ENCODE measurements at regions not wholly inside any gene's neighbourhood (a gene's known extent, or its start where the extent isn't known, plus 50 kb on each side); places are given as distances from the start of the nearest gene placed in this dataset.
"Not testable (repeated sequence)": the region's sequence is repeated elsewhere in the genome, so short reads cannot be mapped to it uniquely, and the experiment has no call there.

DNA sequence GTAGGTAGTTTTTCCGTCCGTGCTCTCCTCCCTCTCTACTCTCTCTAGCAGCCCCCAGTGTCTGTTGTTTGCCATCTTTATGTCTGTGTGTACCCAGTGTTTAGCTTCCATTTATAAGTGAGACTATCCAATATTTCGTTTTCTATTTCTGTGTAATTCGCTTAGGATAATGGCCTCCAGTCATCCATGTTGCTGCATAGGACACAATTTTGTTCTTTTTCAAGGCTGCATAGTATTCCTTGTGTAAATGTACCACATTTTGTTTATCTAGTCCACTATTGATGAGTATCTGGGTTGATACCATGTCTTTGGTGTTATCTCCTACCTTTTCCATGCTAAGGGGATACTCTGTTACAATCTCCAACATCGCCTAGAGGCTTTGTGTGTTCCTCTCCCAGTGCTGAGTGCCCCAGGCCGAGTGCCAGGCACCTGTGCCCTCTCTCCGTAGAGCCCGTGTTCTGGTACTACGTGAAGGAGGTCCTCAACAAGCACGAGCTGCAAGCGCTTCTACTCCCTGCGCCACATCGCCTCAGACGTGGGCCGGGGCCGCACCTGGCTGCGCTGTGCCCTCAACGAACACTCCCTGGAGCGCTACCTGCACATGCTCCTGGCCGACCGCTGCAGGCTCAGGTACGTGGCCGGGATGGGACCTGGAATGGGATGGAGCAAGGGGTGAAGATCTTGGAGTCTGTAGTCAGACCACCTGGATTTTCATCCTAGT lies 51.0 kb downstream of the NPIPB11 start:
- DNase-seq (ENCODE audit: low spot score) = not testable (repeated sequence)

- DNase-seq (ENCODE audit: low spot score) = not testable (repeated sequence)
These were observed 52.1 kb downstream of the NPIPB11 start for GRCh38 chr16:29354449-29354848.

DNA sequence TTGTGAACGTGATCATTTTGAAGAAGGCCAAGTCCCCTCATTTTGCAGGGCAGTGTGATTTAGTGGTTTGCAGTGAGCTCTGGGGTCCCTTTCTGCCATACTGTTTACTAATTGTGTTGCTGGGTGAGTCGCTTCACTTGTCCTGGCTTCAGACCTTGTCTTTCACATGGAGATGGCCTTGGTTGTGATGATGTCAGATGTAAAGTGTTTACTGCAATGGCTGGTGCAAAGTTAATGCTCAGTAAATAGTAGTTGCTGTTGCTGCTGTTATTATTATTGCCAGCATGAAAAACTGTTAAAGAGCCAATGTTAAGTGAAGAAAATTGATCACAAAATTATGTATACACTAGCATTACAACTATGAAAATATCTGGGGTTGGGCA lies 53.9 kb downstream of the NPIPB11 start:
- DNase-seq (ENCODE audit: low spot score) = not testable (repeated sequence)

DNA sequence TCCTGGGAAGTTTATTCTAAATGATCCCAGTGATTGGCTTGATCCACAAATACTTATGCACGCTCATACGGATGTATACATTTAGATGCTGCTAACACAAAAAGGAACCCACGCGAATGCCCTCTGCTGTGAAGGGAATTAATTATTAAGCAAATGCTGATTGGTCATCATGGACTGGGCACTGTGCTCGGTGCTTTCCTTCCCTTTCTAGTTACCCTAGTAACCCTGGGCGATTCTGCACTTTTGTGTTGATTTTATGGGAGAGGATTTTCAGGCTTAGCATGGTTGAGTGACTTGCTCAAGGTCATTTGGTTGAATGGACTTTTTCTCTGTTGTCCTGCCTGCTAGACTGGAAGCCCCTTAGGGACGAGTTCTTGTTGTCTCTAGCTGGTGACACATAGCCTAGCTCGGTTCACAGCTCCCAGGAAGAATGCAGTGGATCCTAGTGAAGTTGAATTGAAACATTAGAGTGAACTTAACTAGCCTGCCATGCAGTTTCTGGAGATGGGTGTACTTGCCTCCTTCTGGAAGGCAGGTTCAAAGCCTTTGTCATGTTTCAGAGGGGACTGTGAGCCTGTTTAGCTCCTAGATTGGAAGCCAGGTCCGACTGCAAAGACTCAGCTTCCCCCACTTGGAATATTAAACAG lies 54.4 kb downstream of the NPIPB11 start:
- not testable (repeated sequence) for DNase-seq (ENCODE audit: low spot score)

GRCh38 chr16:29351271-29351969 lies 55.1 kb downstream of the NPIPB11 start:
- DNase-seq (ENCODE audit: low spot score) = not testable (repeated sequence)

- not testable (repeated sequence) for DNase-seq (ENCODE audit: low spot score)
These were observed 56.5 kb downstream of the NPIPB11 start for GRCh38 chr16:29349966-29350365.

GRCh38 chr16:29348748-29349147 lies 57.8 kb downstream of the NPIPB11 start:
- not testable (repeated sequence) for DNase-seq (ENCODE audit: low spot score)

GRCh38 chr16:29348123-29348690 lies 58.3 kb downstream of the NPIPB11 start:
- not testable (repeated sequence) for DNase-seq (ENCODE audit: low spot score)

DNA sequence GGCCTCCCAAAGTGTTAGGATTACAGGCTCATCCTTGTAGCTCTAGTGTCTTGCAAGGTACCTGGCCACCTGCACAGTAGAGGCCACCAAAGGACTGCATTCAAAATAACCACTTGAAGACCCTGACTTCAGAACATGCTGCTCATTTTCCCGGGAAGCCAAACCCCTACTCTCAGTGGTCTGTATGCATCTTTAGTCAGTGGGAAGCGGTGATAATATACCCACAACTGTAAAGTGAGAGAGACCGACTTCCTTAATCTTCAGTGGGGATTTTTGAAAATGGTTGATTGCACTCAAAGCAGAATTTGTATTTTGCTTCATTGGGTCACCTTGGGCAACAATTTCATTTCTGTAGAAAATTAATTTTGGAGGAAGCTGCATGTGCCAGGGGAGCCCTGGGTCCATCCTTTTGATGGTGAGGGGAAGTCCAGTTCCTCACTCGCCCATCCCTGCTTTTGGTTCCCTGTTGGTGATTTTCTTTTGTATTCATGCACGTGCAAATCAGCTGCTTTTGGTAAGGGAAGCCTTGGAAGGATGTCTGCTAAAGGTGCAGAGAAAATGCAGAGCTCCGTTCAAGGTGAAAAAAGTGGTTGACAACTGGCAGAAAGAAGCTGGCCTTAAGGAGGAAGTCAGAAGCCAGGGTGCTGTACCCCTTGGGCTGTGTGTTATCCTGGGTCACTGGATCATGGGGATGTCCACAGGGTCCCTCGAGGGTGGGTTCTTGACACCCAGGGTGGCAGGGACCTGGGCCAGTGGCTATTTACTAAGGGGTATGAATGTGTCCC lies 59.5 kb downstream of the NPIPB11 start:
- DNase-seq (ENCODE audit: low spot score) = not testable (repeated sequence)

DNA sequence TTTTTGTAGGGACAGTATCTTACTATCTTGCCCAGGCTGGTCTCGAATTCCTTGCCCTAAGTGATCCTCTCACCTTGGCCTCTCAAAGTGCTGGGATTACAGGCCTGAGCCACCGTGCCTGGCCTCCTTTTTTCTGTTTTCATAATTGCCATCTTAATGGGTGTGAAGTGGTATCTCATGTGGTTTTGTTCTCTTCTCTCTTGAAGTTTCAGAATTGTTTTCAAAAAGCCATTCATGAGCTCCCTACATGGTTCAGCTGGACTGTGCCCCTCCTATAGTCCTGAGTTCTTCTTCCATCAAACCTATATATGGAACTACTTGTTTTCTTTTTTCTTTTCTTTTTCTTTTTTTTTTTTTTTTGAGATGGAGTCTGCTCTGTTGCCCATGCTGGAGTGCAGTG lies 60.3 kb downstream of the NPIPB11 start:
- not testable (repeated sequence) for DNase-seq (ENCODE audit: low spot score)

DNA sequence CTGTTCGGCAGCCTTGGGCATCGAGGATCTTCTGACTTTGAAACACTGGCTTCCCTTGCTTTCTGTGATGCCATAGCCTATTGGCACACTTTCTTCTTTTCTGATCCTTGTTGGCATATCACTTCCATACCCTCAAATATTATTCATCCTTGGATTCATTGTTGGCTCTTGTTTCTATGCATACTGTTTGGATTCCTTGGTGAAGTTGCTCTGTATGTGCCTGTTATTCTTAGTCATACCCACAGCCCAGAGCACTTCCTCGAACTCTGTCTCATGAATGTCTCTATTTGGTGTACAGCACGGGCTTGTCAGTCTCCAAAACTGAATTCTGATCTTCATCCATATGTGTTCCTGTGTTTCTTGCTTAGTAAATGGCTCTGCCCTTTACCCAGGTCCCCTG lies 63.6 kb downstream of the NPIPB11 start:
- DNase-seq (ENCODE audit: low spot score) = not testable (repeated sequence)

DNA sequence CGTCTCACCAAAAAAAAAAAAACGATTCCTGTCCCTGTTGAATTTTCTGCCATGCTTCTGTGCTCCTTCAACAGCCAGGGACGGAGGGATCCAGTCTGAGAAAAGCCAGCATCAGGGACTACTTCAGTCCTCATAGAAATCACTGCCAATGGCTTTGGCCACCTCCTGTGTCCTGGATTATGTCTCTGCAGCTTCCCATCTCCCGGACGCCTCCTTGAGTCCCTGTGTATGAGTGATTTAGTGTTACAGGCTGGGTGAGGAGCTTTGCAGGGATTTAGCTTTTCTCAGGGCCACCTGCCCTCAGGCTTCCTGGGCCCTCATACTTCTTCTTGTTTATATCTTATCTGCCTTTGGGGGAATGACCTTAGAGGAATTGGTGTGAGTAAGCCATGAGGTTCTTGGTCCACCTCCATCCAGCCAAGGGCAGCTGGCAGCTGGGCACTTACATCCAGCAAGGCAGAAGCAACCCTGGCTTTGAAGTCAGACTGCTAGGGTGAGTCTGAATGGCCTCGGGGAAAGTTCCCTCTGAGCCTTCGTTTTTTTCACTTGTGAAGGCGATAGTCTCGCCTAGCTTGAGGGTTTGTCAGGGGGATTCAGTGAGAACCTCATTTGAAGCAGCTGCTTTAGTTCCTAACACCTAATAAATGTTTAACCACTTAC lies 65.6 kb downstream of the NPIPB11 start:
- not testable (repeated sequence) for DNase-seq (ENCODE audit: low spot score)

- not testable (repeated sequence) for DNase-seq (ENCODE audit: low spot score)
These were observed 66.3 kb downstream of the NPIPB11 start for GRCh38 chr16:29340235-29340634.

DNA sequence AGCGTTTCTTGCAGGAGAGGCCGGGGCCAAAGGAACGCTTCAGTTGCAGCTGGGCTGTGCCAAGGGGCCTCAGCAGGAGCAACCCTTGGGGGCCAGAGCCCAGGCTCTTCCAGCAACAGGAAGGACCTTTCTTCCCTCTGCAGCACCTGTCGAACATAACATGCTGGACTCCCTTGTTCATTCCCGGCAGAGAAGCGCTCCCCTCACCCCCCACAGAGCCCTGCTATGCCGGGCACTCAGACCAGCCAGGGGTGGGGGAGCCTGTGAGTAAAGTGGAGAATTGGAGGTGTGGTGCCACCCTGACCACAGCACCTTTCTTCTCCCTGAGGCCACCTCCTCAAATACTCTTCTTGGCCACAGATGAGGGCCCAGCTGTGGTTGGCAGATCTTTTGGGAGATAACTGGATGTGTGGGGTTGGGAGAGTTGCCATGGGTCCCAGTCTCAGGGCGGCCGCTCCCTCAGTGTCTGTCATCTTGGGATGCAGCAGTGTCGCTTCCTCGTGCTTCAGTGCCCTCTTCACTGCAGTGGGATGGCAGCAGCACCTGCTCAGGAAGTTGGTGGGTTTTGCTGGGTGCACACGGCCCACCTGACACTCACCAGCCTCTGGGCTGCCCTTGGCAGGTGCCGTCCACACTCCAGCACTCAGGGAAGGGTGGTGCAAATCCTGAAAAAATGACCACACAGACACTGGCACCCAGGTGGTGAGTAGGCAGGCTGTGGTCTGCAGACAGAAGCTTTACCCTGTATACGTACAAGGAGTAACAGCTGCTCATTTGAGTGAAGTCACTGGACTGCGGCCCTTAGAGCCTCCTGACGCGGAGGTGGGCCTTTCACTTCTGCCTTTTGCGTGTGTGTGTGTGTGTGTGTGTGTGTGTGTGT lies 67.5 kb downstream of the NPIPB11 start:
- DNase-seq (ENCODE audit: low spot score) = not testable (repeated sequence)

- DNase-seq (ENCODE audit: low spot score) = not testable (repeated sequence)
These were observed 69.1 kb downstream of the NPIPB11 start for GRCh38 chr16:29337385-29337901.

- not testable (repeated sequence) for DNase-seq (ENCODE audit: low spot score)
These were observed 71.0 kb downstream of the NPIPB11 start for GRCh38 chr16:29335549-29335846.

DNA sequence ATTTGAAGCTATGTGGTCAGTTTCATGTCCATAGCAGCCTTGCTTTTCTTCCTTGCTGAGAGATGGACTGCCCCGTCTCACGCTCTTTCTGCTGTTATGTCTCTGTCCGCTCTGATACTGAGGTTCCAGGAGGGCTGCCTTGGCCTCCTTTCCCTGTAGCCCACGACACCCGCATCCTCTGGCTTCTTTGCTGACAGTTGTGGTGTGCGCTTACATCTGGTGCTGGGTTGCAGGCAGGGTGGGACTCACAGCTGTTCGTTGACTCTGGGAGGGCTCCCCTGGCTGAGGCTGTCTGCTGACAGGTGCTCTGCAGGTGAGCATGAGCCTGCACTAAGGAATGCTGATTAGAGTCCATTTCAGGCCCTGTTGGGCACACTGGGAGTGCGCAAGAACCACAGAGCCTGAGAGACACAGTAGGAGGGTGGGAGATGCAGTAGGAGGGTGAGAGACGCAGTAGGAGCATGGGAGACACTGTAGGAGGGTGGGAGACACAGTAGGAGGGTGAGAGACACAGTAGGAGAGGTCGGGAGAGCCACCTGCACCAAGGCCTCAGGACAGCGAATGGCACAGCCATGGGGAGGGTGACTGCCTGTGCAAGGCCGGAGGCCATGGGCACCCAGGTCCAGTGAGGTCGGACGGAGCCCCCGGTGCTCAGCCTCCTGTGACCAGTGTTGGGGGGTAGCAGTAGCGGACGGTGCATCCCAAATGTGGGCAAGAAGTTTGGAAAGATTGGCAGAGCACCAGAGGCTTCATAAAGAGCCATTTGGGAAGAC lies 71.5 kb downstream of the NPIPB11 start:
- not testable (repeated sequence) for DNase-seq (ENCODE audit: low spot score)

DNA sequence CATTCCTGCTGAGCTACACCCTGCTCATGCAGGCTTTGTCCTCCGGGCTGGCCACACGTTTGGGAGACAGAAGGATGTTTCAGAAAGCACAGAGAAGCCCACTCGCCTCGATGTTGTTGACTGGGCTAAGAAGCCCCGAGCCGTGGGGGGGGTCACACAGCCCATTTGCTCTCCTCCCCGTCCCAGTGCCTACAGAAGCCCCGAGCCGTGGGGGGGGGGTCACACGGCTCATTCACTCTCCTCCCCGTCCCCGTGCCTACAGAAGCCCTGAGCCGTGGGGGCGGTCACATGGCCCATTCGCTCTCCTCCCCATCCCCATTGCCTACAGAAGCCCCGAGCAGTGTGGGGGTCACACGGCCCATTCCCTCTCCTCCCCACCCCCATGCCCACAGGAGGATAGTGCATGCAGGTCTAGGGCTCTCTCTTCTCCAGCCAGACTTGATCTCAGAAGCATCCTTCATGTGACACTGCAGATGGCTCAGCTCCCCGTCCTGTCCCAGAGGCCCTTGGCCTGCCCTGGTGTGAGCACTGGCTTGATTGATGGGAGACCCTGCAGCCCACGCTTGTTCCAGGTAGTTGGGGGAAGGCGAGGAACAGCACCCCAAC lies 72.9 kb downstream of the NPIPB11 start:
- not testable (repeated sequence) for DNase-seq (ENCODE audit: low spot score)

DNA sequence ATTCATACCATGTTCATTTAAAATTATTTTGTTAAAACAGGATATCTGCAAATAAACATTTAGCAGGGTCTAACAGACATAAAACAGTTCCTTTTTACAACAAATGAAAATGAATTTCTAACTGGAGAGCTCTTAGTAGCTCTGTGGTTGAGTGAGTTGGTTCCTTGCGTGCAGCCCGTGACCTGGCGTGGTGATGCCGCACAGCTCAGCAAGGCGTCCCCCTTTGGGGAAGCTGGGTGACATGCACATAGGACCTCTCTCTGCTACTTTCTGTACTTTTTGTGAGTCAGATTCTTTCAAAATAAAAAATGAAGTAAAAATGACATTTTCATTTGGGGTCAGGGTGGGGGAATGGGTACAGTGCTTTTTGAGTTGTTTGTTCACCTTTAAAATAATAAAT lies 75.9 kb downstream of the NPIPB11 start:
- DNase-seq (ENCODE audit: low spot score) = not testable (repeated sequence)
